Fibroblast of pulmonary artery (primary cell): ENCODE measurements at regions not wholly inside any gene's neighbourhood (a gene's known extent, or its start where the extent isn't known, plus 50 kb on each side); places are given as distances from the start of the nearest gene placed in this dataset.

Experiments used
- DNase-seq: peaks from one replicate; pipeline ENCODE4 v3.0.0-alpha.2; 2010; ENCODE audit warnings: low read depth
- H3K4me3 ChIP-seq: replicated peaks from 2 replicates; pipeline ENCODE4 v1.5.1; 2011; ENCODE audit warnings: low read depth, mild to moderate bottlenecking, control low read depth, low read length, moderate library complexity
- CTCF ChIP-seq: IDR thresholded peaks from 2 replicates; pipeline ENCODE4 v1.5.1; 2011; ENCODE audit warnings: mild to moderate bottlenecking, control low read depth, low read length, inconsistent platforms; ENCODE audit errors: missing control alignments

- DNase-seq = no peak
- no peak for TF ChIP-seq CTCF
- no peak overlapping the region for H3K4me3 ChIP-seq
Measured at GRCh38 chr9:107853461-107853860, 363.9 kb upstream of the KLF4 start.

- no peak overlapping the region for H3K4me3 ChIP-seq
- no peak for TF ChIP-seq CTCF
- DNase-seq = no peak
Measured at GRCh38 chr9:107852891-107853290, 363.3 kb upstream of the KLF4 start.

- H3K4me3 ChIP-seq = no peak overlapping the region
- DNase-seq = no peak
- no peak for TF ChIP-seq CTCF
Measured at GRCh38 chr9:107850653-107851052, 361.1 kb upstream of the KLF4 start.

GRCh38 chr9:107847978-107848964 is 358.7 kb upstream of the KLF4 start:
- TF ChIP-seq CTCF = no peak
- peak; percentile 26 for DNase-seq
- no peak overlapping the region for H3K4me3 ChIP-seq

- no peak for DNase-seq
- no peak for TF ChIP-seq CTCF
- H3K4me3 ChIP-seq = no peak overlapping the region
Measured at GRCh38 chr9:107842530-107842929, 353.0 kb upstream of the KLF4 start.

GRCh38 chr9:107841076-107841475 is 351.5 kb upstream of the KLF4 start:
- no peak overlapping the region for H3K4me3 ChIP-seq
- DNase-seq = no peak
- TF ChIP-seq CTCF = no peak

- no peak overlapping the region for H3K4me3 ChIP-seq
- DNase-seq = no peak
- no peak for TF ChIP-seq CTCF
Measured at GRCh38 chr9:107839371-107839770, 349.8 kb upstream of the KLF4 start.
